IMR-90 (cell line): ENCODE measurements at regions not wholly inside any gene's neighbourhood (a gene's known extent, or its start where the extent isn't known, plus 50 kb on each side); places are given as distances from the start of the nearest gene placed in this dataset.

Experiments
- ATAC-seq: fragments of 200-7000 bp; cut with Tn5 transposase; 2 replicates; pipeline ENCODE4 v1.9.1; 2020; ENCODE audit warnings: low read depth, mild to moderate bottlenecking, moderate library complexity
- BruUV-seq: library from RNA; stranded (reverse); fragments of 400-500 nt; replicated peaks from 2 replicates; lab custom pipeline; 2021; lab: Mats Ljungman, UMichigan
- CTCF ChIA-PET: fragments of 300-600 bp; formaldehyde crosslinking; extraction: SDS; loops from one replicate; lab custom pipeline; 2021; ENCODE audit warnings: antibody characterized with exemption; lab: Yijun Ruan, JAX
- POLR2A ChIA-PET: fragments of 300-600 bp; sonication (Branson Sonifier 250); formaldehyde crosslinking; loops from one replicate; lab custom pipeline; 2022; ENCODE audit warnings: antibody characterized with exemption; ENCODE audit not compliant: unreplicated experiment; lab: Charles Lee
- DNase-seq: peaks from one replicate; pipeline ENCODE4 v3.0.0; 2013
- H2AFZ ChIP-seq: replicated peaks from 2 replicates; pipeline ENCODE3; 2013; ENCODE audit warnings: low read length, mild to moderate bottlenecking; ENCODE audit not compliant: poor library complexity
- H2AK5ac ChIP-seq: 2 replicates; pipeline ENCODE4 v1.6.1; 2013; ENCODE audit warnings: low read depth, low read length, inconsistent platforms
- H2AK9ac ChIP-seq: replicated peaks from 2 replicates; pipeline ENCODE3; 2013; ENCODE audit warnings: mild to moderate bottlenecking, low read depth, low read length, moderate library complexity; ENCODE audit not compliant: poor library complexity
- H2BK120ac ChIP-seq: 2 replicates; pipeline ENCODE4 v1.6.1; 2013; ENCODE audit warnings: low read depth, low read length, inconsistent platforms
- H2BK15ac ChIP-seq: 3 replicates; pipeline ENCODE4 v1.6.1; 2013; ENCODE audit warnings: low read depth, low read length, inconsistent platforms
- H2BK20ac ChIP-seq: 2 replicates; pipeline ENCODE4 v1.6.1; 2013; ENCODE audit warnings: low read depth, mild to moderate bottlenecking, inconsistent platforms, low read length, moderate library complexity
- H2BK5ac ChIP-seq: 2 replicates; pipeline ENCODE4 v1.6.1; 2013; ENCODE audit warnings: mild to moderate bottlenecking, low read depth, low read length, inconsistent platforms; ENCODE audit not compliant: poor library complexity, severe bottlenecking
- H3K14ac ChIP-seq: replicated peaks from 2 replicates; pipeline ENCODE4 v1.6.1; 2013; ENCODE audit warnings: low read depth, low read length, inconsistent platforms
- H3K18ac ChIP-seq: 2 replicates; pipeline ENCODE4 v1.6.1; 2013; ENCODE audit warnings: low read depth, low read length, control low read depth
- H3K23ac ChIP-seq: 2 replicates; pipeline ENCODE4 v1.6.1; 2013; ENCODE audit warnings: low read depth, low read length, inconsistent platforms
- H3K27ac ChIP-seq: 2 replicates; pipeline ENCODE4 v1.5.1; 2013; ENCODE audit warnings: mild to moderate bottlenecking, control low read depth, low read length; ENCODE audit not compliant: insufficient read depth
- H3K27me3 ChIP-seq: 2 replicates; pipeline ENCODE4 v1.6.1; 2013; ENCODE audit warnings: low read length; ENCODE audit not compliant: control insufficient read depth, insufficient read depth
- H3K36me3 ChIP-seq: 2 replicates; pipeline ENCODE4 v1.6.1; 2013; ENCODE audit warnings: low read length, mixed read lengths; ENCODE audit not compliant: control insufficient read depth, insufficient read depth
- H3K4ac ChIP-seq: 2 replicates; pipeline ENCODE4 v1.6.1; 2013; ENCODE audit warnings: low read depth, low read length, inconsistent platforms
- H3K4me1 ChIP-seq: 2 replicates; pipeline ENCODE4 v1.6.1; 2013; ENCODE audit warnings: low read length, mixed read lengths; ENCODE audit not compliant: control insufficient read depth, insufficient read depth
- H3K4me2 ChIP-seq: 2 replicates; pipeline ENCODE4 v1.6.1; 2013; ENCODE audit warnings: low read depth, mild to moderate bottlenecking, control low read depth, low read length, moderate library complexity
- H3K4me3 ChIP-seq: 2 replicates; pipeline ENCODE4 v1.5.1; 2013; ENCODE audit warnings: low read depth, mild to moderate bottlenecking, control low read depth, low read length, moderate library complexity; ENCODE audit not compliant: insufficient read depth
- H3K56ac ChIP-seq: 2 replicates; pipeline ENCODE4 v1.6.1; 2013; ENCODE audit warnings: low read length, inconsistent platforms; ENCODE audit not compliant: insufficient read depth; ENCODE audit errors: extremely low read depth
- H3K79me1 ChIP-seq, 2 experiments: 2 replicates each; pipeline ENCODE4 v1.6.1; 2013; ENCODE audit warnings: low read length in 2 of 2, inconsistent platforms in 1 of 2, low read depth in 1 of 2
- H3K9ac ChIP-seq: 2 replicates; pipeline ENCODE4 v1.6.1; 2013; ENCODE audit warnings: low read depth, low read length, control low read depth
- H3K9me1 ChIP-seq: 2 replicates; pipeline ENCODE4 v1.6.1; 2013; ENCODE audit warnings: low read length, inconsistent platforms; ENCODE audit not compliant: insufficient read depth
- H3K9me3 ChIP-seq: 2 replicates; pipeline ENCODE4 v1.6.1; 2013; ENCODE audit warnings: low read length; ENCODE audit not compliant: control insufficient read depth, insufficient read depth
- H4K20me1 ChIP-seq: 2 replicates; pipeline ENCODE4 v1.6.1; 2013; ENCODE audit warnings: low read length, inconsistent platforms; ENCODE audit not compliant: insufficient read depth
- H4K5ac ChIP-seq: 2 replicates; pipeline ENCODE4 v1.6.1; 2013; ENCODE audit warnings: mild to moderate bottlenecking, low read depth, low read length, control low read depth
- H4K8ac ChIP-seq, 2 experiments: 2 replicates each; pipeline ENCODE4 v1.6.1; 2013; ENCODE audit warnings: low read depth in 2 of 2, low read length in 2 of 2, control low read depth in 1 of 2, inconsistent platforms in 1 of 2
- H4K91ac ChIP-seq: 2 replicates; pipeline ENCODE4 v1.6.1; 2013; ENCODE audit warnings: low read depth, low read length, inconsistent platforms; ENCODE audit not compliant: insufficient read depth
- CEBPB ChIP-seq: IDR thresholded peaks from 2 replicates; pipeline ENCODE4 v1.6.1; 2012; ENCODE audit warnings: low read depth, low read length, improper control_type of control experiment
- ELK1 ChIP-seq: fragments of 150-350 bp; IDR thresholded peaks from 2 replicates; pipeline ENCODE4 v1.6.1; 2016; ENCODE audit warnings: low read depth, mild to moderate bottlenecking, low read length, moderate library complexity, borderline replicate concordance
- MAFK ChIP-seq: IDR thresholded peaks from 2 replicates; pipeline ENCODE4 v1.6.1; 2012; ENCODE audit warnings: low read depth, low read length, improper control_type of control experiment
- RCOR1 ChIP-seq: IDR thresholded peaks from 2 replicates; pipeline ENCODE4 v1.6.1; 2012; ENCODE audit warnings: mild to moderate bottlenecking, low read length, improper control_type of control experiment; ENCODE audit not compliant: insufficient replicate concordance
- SMC3 ChIP-seq: fragments of 150-350 bp; IDR thresholded peaks from 2 replicates; pipeline ENCODE4 v1.6.1; 2016; ENCODE audit warnings: low read depth, mild to moderate bottlenecking, antibody characterized with exemption, low read length, moderate library complexity
- USF2 ChIP-seq: fragments of 150-350 bp; IDR thresholded peaks from 2 replicates; pipeline ENCODE4 v1.6.1; 2017; ENCODE audit warnings: mild to moderate bottlenecking, antibody characterized with exemption, low read length, low read depth
- WGBS, 2 experiments: methylation state at CpG; one replicate each; pipeline versions ENCODE4 v1.1.5 to v1.1.7; 2013; ENCODE audit warnings: missing lambda C conversion rate in 2 of 2; ENCODE audit not compliant: insufficient read length in 1 of 2; ENCODE audit errors: extremely low coverage in 2 of 2; 5-methylcytosine and 5-hydroxymethylcytosine counted together
- dilution Hi-C: fragments of 300-500 bp; cut with HindIII; formaldehyde crosslinking; loops from one replicate; pipeline ENCODE4 v1.14.3; 2018; ENCODE audit warnings: low sequenced_read_pairs; ENCODE audit not compliant: unreplicated experiment
- in situ Hi-C: fragments of 300-500 bp; cut with MboI; formaldehyde crosslinking; loops from 3 replicates; pipeline ENCODE4 v1.14.3; 2019; ENCODE audit warnings: low sequenced_read_pairs, inconsistent platforms, mixed read lengths
- intact Hi-C: fragments of 100-400 bp; cut with micrococcal nuclease; formaldehyde crosslinking; loops from 2 replicates; pipeline ENCODE4 v1.10.0; 2022

GRCh38 chr6:170050591-170051041 lies 240.3 kb downstream of the DLL1 start:
- no peak overlapping the region for H2BK5ac ChIP-seq
- H3K79me1 ChIP-seq: no peaks in the 10 kb centered on the region
- no peak overlapping the region for H4K91ac ChIP-seq
- H2BK120ac ChIP-seq: no peak overlapping the region
- H3K4me2 ChIP-seq: no peak overlapping the region
- no peak overlapping the region for H2BK20ac ChIP-seq
- no peak overlapping the region; the same call in 1 of the 2 replicates for H3K27ac ChIP-seq
- ChIA-PET CTCF (no interaction called here), POLR2A (no interaction called here)
- WGBS, 2 experiments: 88% methylated on average over 5 of the region's 15 CpGs; no CpG with 5 or more reads in 1 of the 2 experiments
- no peaks in the 10 kb centered on the region for H3K9me1 ChIP-seq
- H4K20me1 ChIP-seq: no peaks in the 10 kb centered on the region
- no peak overlapping the region for H3K18ac ChIP-seq
- no peaks in the 10 kb centered on the region; the same call in 1 of the 2 replicates for H3K4me1 ChIP-seq
- H2AK5ac ChIP-seq: no peak overlapping the region
- H3K4me3 ChIP-seq: no peak overlapping the region
- intact Hi-C loops (no loop called here), in situ Hi-C loops (no loop called here), dilution Hi-C loops (no loop called here)
- no peaks in the 10 kb centered on the region for H3K27me3 ChIP-seq
- H4K5ac ChIP-seq: no peak overlapping the region
- no peak overlapping the region for H3K23ac ChIP-seq
- no peak overlapping the region for H4K8ac ChIP-seq
- no peak for TF ChIP-seq RCOR1
- no peak for TF ChIP-seq ELK1
- no peak for TF ChIP-seq MAFK
- no peak for TF ChIP-seq SMC3
- TF ChIP-seq CEBPB: no peak
- no peak for TF ChIP-seq USF2
- DNase-seq: no peak
- H3K9ac ChIP-seq: no peak overlapping the region
- H3K56ac ChIP-seq: no peak overlapping the region
- no peak for ATAC-seq
- H2BK15ac ChIP-seq: no peak overlapping the region
- no peaks in the 10 kb centered on the region for H3K36me3 ChIP-seq
- H2AK9ac ChIP-seq: no peak overlapping the region
- H3K14ac ChIP-seq: no peak overlapping the region
- peaks cover 43% of the 10 kb centered on the region for H3K9me3 ChIP-seq
- BruUV-seq: no TSS peak
- H3K4ac ChIP-seq: no peak overlapping the region
- no peak overlapping the region for H2AFZ ChIP-seq
